IMR-90 (cell line): ENCODE measurements at regions not wholly inside any gene's neighbourhood (a gene's known extent, or its start where the extent isn't known, plus 50 kb on each side); places are given as distances from the start of the nearest gene placed in this dataset.

Experiments
- ATAC-seq: fragments of 200-7000 bp; cut with Tn5 transposase; 2 replicates; pipeline ENCODE4 v1.9.1; 2020; ENCODE audit warnings: low read depth, mild to moderate bottlenecking, moderate library complexity
- BruUV-seq: library from RNA; stranded (reverse); fragments of 400-500 nt; replicated peaks from 2 replicates; lab custom pipeline; 2021; lab: Mats Ljungman, UMichigan
- CTCF ChIA-PET: fragments of 300-600 bp; formaldehyde crosslinking; extraction: SDS; loops from one replicate; lab custom pipeline; 2021; ENCODE audit warnings: antibody characterized with exemption; lab: Yijun Ruan, JAX
- POLR2A ChIA-PET: fragments of 300-600 bp; sonication (Branson Sonifier 250); formaldehyde crosslinking; loops from one replicate; lab custom pipeline; 2022; ENCODE audit warnings: antibody characterized with exemption; ENCODE audit not compliant: unreplicated experiment; lab: Charles Lee
- DNase-seq: peaks from one replicate; pipeline ENCODE4 v3.0.0; 2013
- H2AFZ ChIP-seq: replicated peaks from 2 replicates; pipeline ENCODE3; 2013; ENCODE audit warnings: low read length, mild to moderate bottlenecking; ENCODE audit not compliant: poor library complexity
- H2AK5ac ChIP-seq: 2 replicates; pipeline ENCODE4 v1.6.1; 2013; ENCODE audit warnings: low read depth, low read length, inconsistent platforms
- H2AK9ac ChIP-seq: replicated peaks from 2 replicates; pipeline ENCODE3; 2013; ENCODE audit warnings: mild to moderate bottlenecking, low read depth, low read length, moderate library complexity; ENCODE audit not compliant: poor library complexity
- H2BK120ac ChIP-seq: 2 replicates; pipeline ENCODE4 v1.6.1; 2013; ENCODE audit warnings: low read depth, low read length, inconsistent platforms
- H2BK15ac ChIP-seq: 3 replicates; pipeline ENCODE4 v1.6.1; 2013; ENCODE audit warnings: low read depth, low read length, inconsistent platforms
- H2BK20ac ChIP-seq: 2 replicates; pipeline ENCODE4 v1.6.1; 2013; ENCODE audit warnings: low read depth, mild to moderate bottlenecking, inconsistent platforms, low read length, moderate library complexity
- H2BK5ac ChIP-seq: 2 replicates; pipeline ENCODE4 v1.6.1; 2013; ENCODE audit warnings: mild to moderate bottlenecking, low read depth, low read length, inconsistent platforms; ENCODE audit not compliant: poor library complexity, severe bottlenecking
- H3K14ac ChIP-seq: replicated peaks from 2 replicates; pipeline ENCODE4 v1.6.1; 2013; ENCODE audit warnings: low read depth, low read length, inconsistent platforms
- H3K18ac ChIP-seq: 2 replicates; pipeline ENCODE4 v1.6.1; 2013; ENCODE audit warnings: low read depth, low read length, control low read depth
- H3K23ac ChIP-seq: 2 replicates; pipeline ENCODE4 v1.6.1; 2013; ENCODE audit warnings: low read depth, low read length, inconsistent platforms
- H3K27ac ChIP-seq: 2 replicates; pipeline ENCODE4 v1.5.1; 2013; ENCODE audit warnings: mild to moderate bottlenecking, control low read depth, low read length; ENCODE audit not compliant: insufficient read depth
- H3K27me3 ChIP-seq: 2 replicates; pipeline ENCODE4 v1.6.1; 2013; ENCODE audit warnings: low read length; ENCODE audit not compliant: control insufficient read depth, insufficient read depth
- H3K36me3 ChIP-seq: 2 replicates; pipeline ENCODE4 v1.6.1; 2013; ENCODE audit warnings: low read length, mixed read lengths; ENCODE audit not compliant: control insufficient read depth, insufficient read depth
- H3K4ac ChIP-seq: 2 replicates; pipeline ENCODE4 v1.6.1; 2013; ENCODE audit warnings: low read depth, low read length, inconsistent platforms
- H3K4me1 ChIP-seq: 2 replicates; pipeline ENCODE4 v1.6.1; 2013; ENCODE audit warnings: low read length, mixed read lengths; ENCODE audit not compliant: control insufficient read depth, insufficient read depth
- H3K4me2 ChIP-seq: 2 replicates; pipeline ENCODE4 v1.6.1; 2013; ENCODE audit warnings: low read depth, mild to moderate bottlenecking, control low read depth, low read length, moderate library complexity
- H3K4me3 ChIP-seq: 2 replicates; pipeline ENCODE4 v1.5.1; 2013; ENCODE audit warnings: low read depth, mild to moderate bottlenecking, control low read depth, low read length, moderate library complexity; ENCODE audit not compliant: insufficient read depth
- H3K56ac ChIP-seq: 2 replicates; pipeline ENCODE4 v1.6.1; 2013; ENCODE audit warnings: low read length, inconsistent platforms; ENCODE audit not compliant: insufficient read depth; ENCODE audit errors: extremely low read depth
- H3K79me1 ChIP-seq, 2 experiments: 2 replicates each; pipeline ENCODE4 v1.6.1; 2013; ENCODE audit warnings: low read length in 2 of 2, inconsistent platforms in 1 of 2, low read depth in 1 of 2
- H3K9ac ChIP-seq: 2 replicates; pipeline ENCODE4 v1.6.1; 2013; ENCODE audit warnings: low read depth, low read length, control low read depth
- H3K9me1 ChIP-seq: 2 replicates; pipeline ENCODE4 v1.6.1; 2013; ENCODE audit warnings: low read length, inconsistent platforms; ENCODE audit not compliant: insufficient read depth
- H3K9me3 ChIP-seq: 2 replicates; pipeline ENCODE4 v1.6.1; 2013; ENCODE audit warnings: low read length; ENCODE audit not compliant: control insufficient read depth, insufficient read depth
- H4K20me1 ChIP-seq: 2 replicates; pipeline ENCODE4 v1.6.1; 2013; ENCODE audit warnings: low read length, inconsistent platforms; ENCODE audit not compliant: insufficient read depth
- H4K5ac ChIP-seq: 2 replicates; pipeline ENCODE4 v1.6.1; 2013; ENCODE audit warnings: mild to moderate bottlenecking, low read depth, low read length, control low read depth
- H4K8ac ChIP-seq, 2 experiments: 2 replicates each; pipeline ENCODE4 v1.6.1; 2013; ENCODE audit warnings: low read depth in 2 of 2, low read length in 2 of 2, control low read depth in 1 of 2, inconsistent platforms in 1 of 2
- H4K91ac ChIP-seq: 2 replicates; pipeline ENCODE4 v1.6.1; 2013; ENCODE audit warnings: low read depth, low read length, inconsistent platforms; ENCODE audit not compliant: insufficient read depth
- BHLHE40 ChIP-seq: fragments of 150-350 bp; IDR thresholded peaks from 2 replicates; pipeline ENCODE4 v1.6.1; 2016; ENCODE audit warnings: mild to moderate bottlenecking, low read depth, low read length
- CEBPB ChIP-seq: IDR thresholded peaks from 2 replicates; pipeline ENCODE4 v1.6.1; 2012; ENCODE audit warnings: low read depth, low read length, improper control_type of control experiment
- CHD1 ChIP-seq: IDR thresholded peaks from 2 replicates; pipeline ENCODE4 v1.6.1; 2012; ENCODE audit warnings: low read depth, low read length, improper control_type of control experiment
- CTCF ChIP-seq: conservative IDR thresholded peaks from 2 replicates; pipeline ENCODE4 v1.5.1; 2012; ENCODE audit warnings: mild to moderate bottlenecking, low read depth, low read length, improper control_type of control experiment
- ELK1 ChIP-seq: fragments of 150-350 bp; IDR thresholded peaks from 2 replicates; pipeline ENCODE4 v1.6.1; 2016; ENCODE audit warnings: low read depth, mild to moderate bottlenecking, low read length, moderate library complexity, borderline replicate concordance
- FOS ChIP-seq: fragments of 150-350 bp; IDR thresholded peaks from 2 replicates; pipeline ENCODE4 v1.6.1; 2016; ENCODE audit warnings: low read depth, low read length
- MAFK ChIP-seq: IDR thresholded peaks from 2 replicates; pipeline ENCODE4 v1.6.1; 2012; ENCODE audit warnings: low read depth, low read length, improper control_type of control experiment
- MAZ ChIP-seq: IDR thresholded peaks from 2 replicates; pipeline ENCODE4 v1.6.1; 2012; ENCODE audit warnings: low read depth, mild to moderate bottlenecking, low read length, improper control_type of control experiment, moderate library complexity, borderline replicate concordance
- MXI1 ChIP-seq: IDR thresholded peaks from 2 replicates; pipeline ENCODE4 v1.6.1; 2012; ENCODE audit warnings: low read depth, mild to moderate bottlenecking, low read length, moderate library complexity, borderline replicate concordance
- NFE2L2 ChIP-seq: fragments of 150-350 bp; IDR thresholded peaks from 2 replicates; pipeline ENCODE4 v1.6.1; 2016; ENCODE audit warnings: low read depth, mild to moderate bottlenecking, low read length
- POLR2A ChIP-seq: IDR thresholded peaks from 2 replicates; pipeline ENCODE4 v1.6.1; 2012; ENCODE audit warnings: mild to moderate bottlenecking, low read depth, low read length
- RAD21 ChIP-seq: IDR thresholded peaks from 2 replicates; pipeline ENCODE4 v1.6.1; 2012; ENCODE audit warnings: low read length, improper control_type of control experiment
- RCOR1 ChIP-seq: IDR thresholded peaks from 2 replicates; pipeline ENCODE4 v1.6.1; 2012; ENCODE audit warnings: mild to moderate bottlenecking, low read length, improper control_type of control experiment; ENCODE audit not compliant: insufficient replicate concordance
- RFX5 ChIP-seq: IDR thresholded peaks from 2 replicates; pipeline ENCODE4 v1.8.0; 2012; ENCODE audit warnings: low read depth, mild to moderate bottlenecking, low read length, moderate library complexity
- SMC3 ChIP-seq: fragments of 150-350 bp; IDR thresholded peaks from 2 replicates; pipeline ENCODE4 v1.6.1; 2016; ENCODE audit warnings: low read depth, mild to moderate bottlenecking, antibody characterized with exemption, low read length, moderate library complexity
- USF2 ChIP-seq: fragments of 150-350 bp; IDR thresholded peaks from 2 replicates; pipeline ENCODE4 v1.6.1; 2017; ENCODE audit warnings: mild to moderate bottlenecking, antibody characterized with exemption, low read length, low read depth
- WGBS, 2 experiments: methylation state at CpG; one replicate each; pipeline versions ENCODE4 v1.1.5 to v1.1.7; 2013; ENCODE audit warnings: missing lambda C conversion rate in 2 of 2; ENCODE audit not compliant: insufficient read length in 1 of 2; ENCODE audit errors: extremely low coverage in 2 of 2; 5-methylcytosine and 5-hydroxymethylcytosine counted together
- dilution Hi-C: fragments of 300-500 bp; cut with HindIII; formaldehyde crosslinking; loops from one replicate; pipeline ENCODE4 v1.14.3; 2018; ENCODE audit warnings: low sequenced_read_pairs; ENCODE audit not compliant: unreplicated experiment
- in situ Hi-C: fragments of 300-500 bp; cut with MboI; formaldehyde crosslinking; loops from 3 replicates; pipeline ENCODE4 v1.14.3; 2019; ENCODE audit warnings: low sequenced_read_pairs, inconsistent platforms, mixed read lengths
- intact Hi-C: fragments of 100-400 bp; cut with micrococcal nuclease; formaldehyde crosslinking; loops from 2 replicates; pipeline ENCODE4 v1.10.0; 2022

DNA sequence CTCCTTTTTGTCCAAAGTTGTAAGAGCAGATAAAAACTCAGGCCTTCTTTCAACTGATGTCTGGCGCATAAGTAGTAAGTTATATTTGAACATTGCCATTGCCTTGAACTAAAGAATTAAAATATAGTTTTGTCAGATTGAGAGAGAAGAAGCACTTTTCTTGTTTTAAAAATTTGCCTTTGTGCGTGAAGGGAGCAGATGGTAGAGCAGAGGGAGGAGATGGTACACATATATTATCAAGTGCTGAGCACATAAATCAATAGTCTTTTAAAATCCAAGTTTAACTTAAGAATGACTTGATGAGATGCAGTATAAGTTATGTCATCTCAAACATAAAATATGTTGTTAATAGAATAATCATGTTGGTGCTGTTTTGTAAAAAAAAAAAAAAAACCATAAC, 504.6 kb upstream of the KLHL1 start:
- no peaks in the 10 kb centered on the region for H4K20me1 ChIP-seq
- H3K18ac ChIP-seq = no peak overlapping the region
- H3K23ac ChIP-seq = no peak overlapping the region
- H2AK5ac ChIP-seq = no peak overlapping the region
- no peak overlapping the region for H2AFZ ChIP-seq
- no peak overlapping the region for H2BK120ac ChIP-seq
- DNase-seq (no peak), ATAC-seq (no peak)
- no peaks in the 10 kb centered on the region for H3K79me1 ChIP-seq
- no peak overlapping the region for H2BK5ac ChIP-seq
- H2AK9ac ChIP-seq = no peak overlapping the region
- H3K56ac ChIP-seq = no peak overlapping the region
- H3K4me1 ChIP-seq = no peaks in the 10 kb centered on the region
- H3K4me2 ChIP-seq = no peak overlapping the region
- H3K4ac ChIP-seq = no peak overlapping the region
- no peak overlapping the region for H2BK15ac ChIP-seq
- ChIA-PET POLR2A (no interaction called here), CTCF (no interaction called here)
- no peak overlapping the region for H3K14ac ChIP-seq
- H2BK20ac ChIP-seq = no peak overlapping the region
- H4K5ac ChIP-seq = no peak overlapping the region
- no peaks in the 10 kb centered on the region for H3K36me3 ChIP-seq
- dilution Hi-C loops (no loop called here), intact Hi-C loops (no loop called here), in situ Hi-C loops (no loop called here)
- no peaks in the 10 kb centered on the region for H3K9me1 ChIP-seq
- no peak overlapping the region for H4K8ac ChIP-seq
- H3K9ac ChIP-seq = no peak overlapping the region
- no peaks in the 10 kb centered on the region for H3K9me3 ChIP-seq
- no peak overlapping the region for H3K4me3 ChIP-seq
- no peak overlapping the region for H4K91ac ChIP-seq
- TF ChIP-seq RCOR1 = no peak
- no peak for TF ChIP-seq SMC3
- TF ChIP-seq FOS = no peak
- TF ChIP-seq NFE2L2 = no peak
- no peak for TF ChIP-seq MAZ
- no peak for TF ChIP-seq MXI1
- TF ChIP-seq CTCF = no peak
- no peak for TF ChIP-seq RFX5
- TF ChIP-seq BHLHE40 = no peak
- TF ChIP-seq RAD21 = no peak
- TF ChIP-seq ELK1 = no peak
- no peak for TF ChIP-seq CEBPB
- no peak for TF ChIP-seq USF2
- no peak for TF ChIP-seq MAFK
- no peak for TF ChIP-seq POLR2A
- TF ChIP-seq CHD1 = no peak
- no CpG with 5 or more reads among the region's 2 CpGs for WGBS, 2 experiments
- H3K27me3 ChIP-seq = no peaks in the 10 kb centered on the region
- H3K27ac ChIP-seq = no peak overlapping the region
- BruUV-seq = no TSS peak
